ENCODE measurements at regions not wholly inside any gene's neighbourhood (a gene's known extent, or its start where the extent isn't known, plus 50 kb on each side); places are given as distances from the start of the nearest gene placed in this dataset.

GRCh38 chr4:96175871-96176270 lies 336.0 kb downstream of the PDHA2 start:
- DNase-seq (ENCODE audit: low spot score): no peak

- DNase-seq (ENCODE audit: low spot score): no peak
Observed at GRCh38 chr4:96183611-96184010, 343.7 kb downstream of the PDHA2 start.

GRCh38 chr4:96186593-96186992 lies 346.7 kb downstream of the PDHA2 start:
- no peak for DNase-seq (ENCODE audit: low spot score)

GRCh38 chr4:96189761-96190160 lies 349.9 kb downstream of the PDHA2 start:
- DNase-seq (ENCODE audit: low spot score): no peak

GRCh38 chr4:96193061-96193460 lies 353.2 kb downstream of the PDHA2 start:
- no peak for DNase-seq (ENCODE audit: low spot score)

GRCh38 chr4:96194993-96195392 lies 355.1 kb downstream of the PDHA2 start:
- DNase-seq (ENCODE audit: low spot score): no peak

- DNase-seq (ENCODE audit: low spot score): peak; percentile 6
Observed at GRCh38 chr4:96205143-96205936, 365.4 kb downstream of the PDHA2 start.

- no peak for DNase-seq (ENCODE audit: low spot score)
Observed at GRCh38 chr4:96227515-96227914, 387.6 kb downstream of the PDHA2 start.

GRCh38 chr4:96228463-96228862 lies 388.6 kb downstream of the PDHA2 start:
- no peak for DNase-seq (ENCODE audit: low spot score)

- no peak for DNase-seq (ENCODE audit: low spot score)
Observed at GRCh38 chr4:96240041-96240440, 400.1 kb downstream of the PDHA2 start.

GRCh38 chr4:96241819-96242218 lies 401.9 kb downstream of the PDHA2 start:
- no peak for DNase-seq (ENCODE audit: low spot score)

GRCh38 chr4:96247096-96247495 lies 407.2 kb downstream of the PDHA2 start:
- DNase-seq (ENCODE audit: low spot score): no peak

GRCh38 chr4:96248225-96248624 lies 408.3 kb downstream of the PDHA2 start:
- DNase-seq (ENCODE audit: low spot score): no peak

GRCh38 chr4:96260064-96260682 lies 420.3 kb downstream of the PDHA2 start:
- no peak for DNase-seq (ENCODE audit: low spot score)

- no peak for DNase-seq (ENCODE audit: low spot score)
Observed at GRCh38 chr4:96262057-96262456, 422.2 kb downstream of the PDHA2 start.

GRCh38 chr4:96263291-96263690 lies 423.4 kb downstream of the PDHA2 start:
- DNase-seq (ENCODE audit: low spot score): no peak

- DNase-seq (ENCODE audit: low spot score): no peak
Observed at GRCh38 chr4:96264941-96265463, 425.1 kb downstream of the PDHA2 start.

GRCh38 chr4:96293806-96294205 lies 453.9 kb downstream of the PDHA2 start:
- no peak for DNase-seq (ENCODE audit: low spot score)

- no peak for DNase-seq (ENCODE audit: low spot score)
Observed at GRCh38 chr4:96295143-96295741, 455.3 kb downstream of the PDHA2 start.

GRCh38 chr4:96301715-96302114 lies 461.8 kb downstream of the PDHA2 start:
- no peak for DNase-seq (ENCODE audit: low spot score)

- no peak for DNase-seq (ENCODE audit: low spot score)
Observed at GRCh38 chr4:96305030-96305429, 465.1 kb downstream of the PDHA2 start.

- DNase-seq (ENCODE audit: low spot score): no peak
Observed at GRCh38 chr4:96312046-96312685, 472.3 kb downstream of the PDHA2 start.

GRCh38 chr4:96315815-96316214 lies 475.9 kb downstream of the PDHA2 start:
- no peak for DNase-seq (ENCODE audit: low spot score)
